T-helper 2 cell treated with Interferon-gamma antibody and Interleukin-4, amounts not matched to agents 100 ng/mL and 5 ng/mL, for 36 hours (primary cell): ENCODE measurements at regions not wholly inside any gene's neighbourhood (a gene's known extent, or its start where the extent isn't known, plus 50 kb on each side); places are given as distances from the start of the nearest gene placed in this dataset.

Experiments
- intact Hi-C: fragments of 100-400 bp; cut with micrococcal nuclease; formaldehyde crosslinking; loops from one replicate; pipeline ENCODE4 v1.15.1; 2023

DNA sequence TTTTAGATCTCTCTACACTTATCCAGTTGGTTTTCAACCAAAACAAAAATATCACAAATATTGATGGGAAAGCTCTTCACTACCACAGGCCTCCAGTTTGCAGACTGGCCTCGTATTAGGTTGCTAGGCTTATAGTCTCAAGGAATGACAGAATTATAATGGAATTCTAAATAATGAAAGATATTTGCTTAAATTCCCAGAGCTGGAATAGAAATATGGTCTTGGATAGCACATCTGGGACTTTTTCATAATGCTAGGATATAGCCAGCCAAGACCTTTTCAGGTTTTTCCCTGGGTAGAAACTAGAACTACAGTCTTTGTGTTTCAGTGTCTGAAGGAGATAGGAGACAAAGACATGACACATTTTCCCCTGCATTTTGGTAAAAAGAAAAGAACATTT lies 121.9 kb upstream of the STAC start:
- intact Hi-C loops, result no loop called here

DNA sequence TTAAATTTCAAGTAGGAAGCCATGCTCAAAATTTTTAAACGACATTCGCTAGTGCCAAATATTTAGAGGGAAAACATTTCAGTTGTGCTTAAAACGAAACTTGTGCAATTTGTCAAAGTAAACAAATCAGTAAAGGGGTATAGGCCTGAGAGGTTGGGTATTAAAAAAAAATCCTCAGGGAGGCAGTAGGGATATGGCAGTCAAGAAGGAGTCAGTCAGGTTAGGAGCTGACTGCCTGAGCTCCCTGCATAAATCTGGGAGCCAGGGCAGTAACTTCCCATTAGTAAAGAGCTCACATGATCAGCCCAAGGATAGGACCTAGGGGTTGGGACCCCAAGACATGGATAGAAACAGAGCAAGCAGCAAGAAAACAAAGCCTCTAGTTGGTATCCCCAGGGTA lies 120.7 kb upstream of the STAC start:
- intact Hi-C loops, result no loop called here

DNA sequence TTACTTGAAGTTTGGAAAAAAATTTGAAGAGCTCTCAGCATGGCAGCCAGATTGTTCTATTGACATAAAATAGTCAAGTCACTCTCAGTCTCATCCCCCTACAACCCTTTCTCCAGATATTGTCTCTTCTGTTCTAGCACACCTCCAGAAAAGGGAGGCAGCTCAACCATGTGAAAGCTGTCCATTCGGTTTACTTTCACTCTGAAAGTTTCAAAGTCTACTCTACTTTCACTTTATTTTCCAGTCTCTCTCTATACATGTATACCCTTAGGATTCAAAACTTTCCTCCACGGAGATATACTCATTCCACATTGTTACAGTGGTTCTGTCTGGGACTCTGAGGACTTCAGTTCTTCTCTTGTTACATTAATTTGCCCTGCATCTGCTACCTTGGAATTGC lies 111.0 kb upstream of the STAC start:
- intact Hi-C loops, result no loop called here

DNA sequence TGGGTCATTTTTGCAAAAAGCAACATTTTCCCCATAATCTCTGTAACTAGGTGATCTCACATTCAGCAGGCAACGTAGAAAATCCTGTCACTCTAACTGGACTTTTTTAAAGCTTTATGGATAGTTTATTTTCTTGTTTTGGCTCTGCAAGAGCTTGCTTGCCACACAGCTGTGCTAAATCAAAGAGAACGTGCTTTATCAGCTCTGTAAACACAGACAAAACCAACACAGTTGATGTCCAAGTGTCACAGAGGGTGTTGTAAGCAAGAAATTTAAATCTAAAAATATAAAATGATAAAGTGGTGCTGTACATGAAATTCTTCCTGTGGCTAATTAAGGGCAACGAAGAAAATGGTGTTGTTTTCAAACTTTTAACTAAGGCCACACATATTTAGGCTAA lies 97.5 kb upstream of the STAC start:
- intact Hi-C loops, result no loop called here

- intact Hi-C loops, result no loop called here
Measured at GRCh38 chr3:36295296-36295695, 85.0 kb upstream of the STAC start.

GRCh38 chr3:36297195-36297594 lies 83.1 kb upstream of the STAC start:
- intact Hi-C loops, result no loop called here

DNA sequence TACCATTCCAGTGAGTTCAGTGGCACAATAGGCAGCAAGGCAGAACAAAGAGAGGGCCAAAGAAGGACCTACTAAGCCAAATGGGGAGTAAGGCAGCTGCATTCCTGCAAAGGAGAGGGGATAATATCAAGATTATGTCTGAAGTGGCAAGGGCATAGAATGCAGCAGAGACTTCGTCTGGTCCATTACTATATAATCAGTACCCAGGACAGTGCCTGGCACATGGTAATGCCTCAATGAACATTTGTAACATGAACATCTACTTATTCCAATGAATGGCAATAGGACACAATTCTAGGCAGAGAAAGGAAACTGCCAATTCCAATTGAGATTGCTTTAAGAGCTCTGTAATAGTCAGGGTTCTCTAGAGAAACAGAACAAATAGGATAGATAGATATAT lies 82.1 kb upstream of the STAC start:
- intact Hi-C loops, result no loop called here

- intact Hi-C loops, result no loop called here
Measured at GRCh38 chr3:36302158-36302509, 78.2 kb upstream of the STAC start.

- intact Hi-C loops, result no loop called here
Measured at GRCh38 chr3:36302626-36303025, 77.7 kb upstream of the STAC start.

DNA sequence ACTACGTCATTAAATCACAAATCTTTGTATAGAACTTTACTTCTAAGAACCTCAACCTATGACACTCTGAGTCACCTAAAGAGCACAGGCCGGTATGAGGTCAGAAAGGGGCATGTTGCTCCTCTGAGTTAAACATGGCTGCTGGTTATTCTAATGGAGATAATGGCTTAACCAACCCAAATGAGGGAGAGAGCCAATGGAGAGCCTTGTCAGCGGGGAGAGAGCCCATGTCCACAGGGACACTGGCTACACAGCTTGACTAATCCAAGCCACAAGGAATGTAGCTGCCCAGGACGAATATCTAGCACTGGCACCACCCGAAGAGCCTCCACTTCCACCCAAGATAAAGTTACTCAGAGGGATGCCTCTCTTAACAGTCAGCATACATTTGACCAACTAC lies 77.0 kb upstream of the STAC start:
- intact Hi-C loops, result no loop called here

DNA sequence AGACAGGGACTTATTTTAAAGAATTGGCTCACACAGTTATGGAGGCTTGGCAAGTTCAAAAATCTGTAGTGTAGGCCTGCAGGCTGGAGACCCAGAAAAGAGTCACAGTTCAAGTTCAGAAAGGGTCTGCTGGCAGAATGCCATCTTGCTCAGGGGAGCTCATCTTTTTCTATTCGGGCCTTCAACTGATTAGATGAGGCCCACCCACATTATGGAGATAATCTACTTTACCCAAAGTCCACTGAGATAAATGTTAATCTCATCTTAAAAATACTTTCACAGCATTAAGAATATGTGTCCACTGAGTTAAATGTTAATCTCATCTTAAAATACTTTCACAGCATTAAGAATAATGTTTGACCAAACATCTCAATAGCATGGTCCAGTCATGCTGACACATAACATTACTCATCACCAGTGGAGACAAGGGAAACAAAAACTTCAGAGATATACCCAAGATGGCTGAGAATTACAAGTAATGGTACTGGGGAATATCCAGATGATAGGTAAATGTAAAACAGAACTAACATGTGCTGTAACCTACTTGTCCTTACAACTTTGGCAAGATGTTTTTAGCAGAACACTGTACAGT lies 74.3 kb upstream of the STAC start:
- intact Hi-C loops, result no loop called here

DNA sequence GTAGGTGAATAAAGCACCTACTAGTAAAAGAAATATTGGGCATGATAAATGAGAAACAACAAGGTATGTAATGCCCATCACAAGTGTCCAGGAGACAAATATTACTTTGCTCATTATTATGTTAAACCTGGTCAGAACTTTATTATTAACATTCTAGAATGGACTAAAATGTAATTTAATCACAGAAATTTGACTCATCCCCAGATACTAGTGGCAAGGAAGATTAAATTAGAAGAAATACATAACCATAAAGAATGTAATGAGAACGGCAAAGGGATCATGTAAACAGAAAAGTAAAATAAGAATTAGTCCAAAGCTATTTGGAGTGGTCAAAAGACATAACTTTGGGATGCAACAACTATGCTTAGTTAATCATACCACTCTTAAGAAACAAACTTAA lies 71.2 kb upstream of the STAC start:
- intact Hi-C loops, result no loop called here

- intact Hi-C loops, result no loop called here
Measured at GRCh38 chr3:36312351-36312750, 68.0 kb upstream of the STAC start.

- intact Hi-C loops, result no loop called here
Measured at GRCh38 chr3:36317915-36318314, 62.4 kb upstream of the STAC start.

DNA sequence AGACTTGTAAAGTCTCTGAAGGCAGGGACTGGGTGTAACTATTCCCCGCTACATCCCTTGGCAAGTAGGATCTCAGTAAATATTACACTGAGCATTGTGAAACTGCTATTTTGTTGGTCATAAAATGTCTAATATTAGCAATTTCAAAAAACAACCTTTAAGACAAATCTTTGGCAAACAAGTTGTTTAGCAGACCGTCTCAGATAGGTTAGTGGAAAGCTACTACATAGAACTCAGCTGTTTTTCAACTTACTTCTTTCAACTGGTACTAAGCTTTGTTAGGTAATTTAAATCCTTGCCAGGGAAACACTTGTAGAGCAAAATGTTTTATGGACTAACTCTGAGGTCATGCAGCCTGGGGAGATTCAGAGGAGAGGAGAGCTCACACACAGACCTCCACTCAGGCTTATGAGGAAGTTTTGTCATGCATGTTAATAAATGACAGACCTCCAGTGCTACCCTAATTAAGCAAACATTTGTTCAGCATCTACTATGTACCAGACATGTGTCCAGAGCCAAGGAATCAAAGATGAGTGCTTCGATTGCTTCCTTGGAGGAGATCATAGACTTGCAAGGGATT lies 61.6 kb upstream of the STAC start:
- intact Hi-C loops, result no loop called here

GRCh38 chr3:36319680-36320079 lies 60.6 kb upstream of the STAC start:
- intact Hi-C loops, result no loop called here
